ENCODE measurements at regions not wholly inside any gene's neighbourhood (a gene's known extent, or its start where the extent isn't known, plus 50 kb on each side); places are given as distances from the start of the nearest gene placed in this dataset.

DNA sequence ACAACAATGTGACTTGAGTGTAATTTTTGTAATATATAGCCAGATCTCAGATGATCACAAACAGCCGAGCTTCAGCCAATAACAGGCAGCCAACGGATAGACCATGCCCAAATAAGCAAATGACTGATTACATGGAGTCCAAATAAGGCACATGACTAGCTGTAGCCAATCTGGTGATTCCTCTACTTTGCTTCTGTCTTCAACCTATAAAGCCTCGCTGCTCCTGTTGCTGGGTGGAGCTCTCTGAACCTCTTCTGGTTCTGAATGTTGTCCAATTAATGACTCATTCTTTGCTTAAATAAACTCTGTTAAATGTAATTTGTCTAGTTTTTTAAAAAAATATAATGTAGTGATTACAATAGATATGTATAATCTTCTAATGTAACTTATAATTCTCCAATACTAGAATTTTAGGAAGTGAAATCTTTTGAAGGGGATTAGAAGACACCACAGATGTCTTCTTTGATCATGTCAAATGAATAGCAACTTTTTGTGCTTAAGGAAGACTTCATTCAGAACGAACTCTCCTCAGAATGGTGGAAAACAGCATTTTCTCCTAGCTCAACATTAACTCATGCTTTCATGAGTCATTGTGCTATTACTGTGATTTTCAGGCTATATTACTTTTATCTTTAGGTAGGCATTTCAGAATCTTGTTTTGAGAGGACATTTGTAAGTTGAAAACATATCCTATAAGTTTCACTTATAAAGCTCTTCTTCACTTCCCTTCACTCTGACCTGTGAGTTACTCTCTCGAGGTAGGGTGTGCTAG is 857.8 kb upstream of the B3GALT2 start:
- no peaks in the 10 kb centered on the region for H3F3A ChIP-seq (ENCODE audit: insufficient read depth, low read depth)
- intact Hi-C loops (cut with micrococcal nuclease; ENCODE audit: unreplicated experiment), result no loop called here
- BruUV-seq (replicated peaks), result no TSS peak
- no peaks in the 10 kb centered on the region for H3K9me3 ChIP-seq (ENCODE audit: insufficient read depth, low read depth)
- no peak overlapping the region for H2AFZ ChIP-seq
- H3K79me2 ChIP-seq (ENCODE audit: low read depth), result no peaks in the 10 kb centered on the region
- no peak overlapping the region for H3K27ac ChIP-seq
- DNase-seq, result no peak
- H3K27me3 ChIP-seq (ENCODE audit: insufficient read depth, low read depth), result no peaks in the 10 kb centered on the region
- no peak overlapping the region for H3K4me2 ChIP-seq
- no peaks in the 10 kb centered on the region for H3K4me1 ChIP-seq (replicated peaks; ENCODE audit: insufficient read depth)
- no peaks in the 10 kb centered on the region for H3K9me2 ChIP-seq (ENCODE audit: insufficient read depth)
- no peaks in the 10 kb centered on the region for H4K20me1 ChIP-seq (ENCODE audit: insufficient read depth)
- TF ChIP-seq, protein P1, sequence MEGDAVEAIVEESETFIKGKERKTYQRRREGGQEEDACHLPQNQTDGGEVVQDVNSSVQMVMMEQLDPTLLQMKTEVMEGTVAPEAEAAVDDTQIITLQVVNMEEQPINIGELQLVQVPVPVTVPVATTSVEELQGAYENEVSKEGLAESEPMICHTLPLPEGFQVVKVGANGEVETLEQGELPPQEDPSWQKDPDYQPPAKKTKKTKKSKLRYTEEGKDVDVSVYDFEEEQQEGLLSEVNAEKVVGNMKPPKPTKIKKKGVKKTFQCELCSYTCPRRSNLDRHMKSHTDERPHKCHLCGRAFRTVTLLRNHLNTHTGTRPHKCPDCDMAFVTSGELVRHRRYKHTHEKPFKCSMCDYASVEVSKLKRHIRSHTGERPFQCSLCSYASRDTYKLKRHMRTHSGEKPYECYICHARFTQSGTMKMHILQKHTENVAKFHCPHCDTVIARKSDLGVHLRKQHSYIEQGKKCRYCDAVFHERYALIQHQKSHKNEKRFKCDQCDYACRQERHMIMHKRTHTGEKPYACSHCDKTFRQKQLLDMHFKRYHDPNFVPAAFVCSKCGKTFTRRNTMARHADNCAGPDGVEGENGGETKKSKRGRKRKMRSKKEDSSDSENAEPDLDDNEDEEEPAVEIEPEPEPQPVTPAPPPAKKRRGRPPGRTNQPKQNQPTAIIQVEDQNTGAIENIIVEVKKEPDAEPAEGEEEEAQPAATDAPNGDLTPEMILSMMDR (conservative IDR thresholded peaks at IDR 0.05), result no peak
- no peak for TF ChIP-seq EZH2 (IDR thresholded peaks at IDR 0.05; ENCODE audit: low read depth)
- H3K4me3 ChIP-seq, result no peak overlapping the region
- ChIA-PET CTCF (no interaction called here), POLR2A (ENCODE audit: unreplicated experiment) (no interaction called here)
- H3K36me3 ChIP-seq (ENCODE audit: low read depth), result no peaks in the 10 kb centered on the region

GRCh38 chr1:194042736-194043135 is 856.3 kb upstream of the B3GALT2 start:
- Histone ChIP-seq H3K4me1 (replicated peaks; ENCODE audit: insufficient read depth) (no peaks in the 10 kb centered on the region), H3K4me3 (no peak overlapping the region), H4K20me1 (ENCODE audit: insufficient read depth) (no peaks in the 10 kb centered on the region), H3K9me3 (ENCODE audit: insufficient read depth, low read depth) (no peaks in the 10 kb centered on the region), H3K27ac (no peak overlapping the region), H3K27me3 (ENCODE audit: insufficient read depth, low read depth) (no peaks in the 10 kb centered on the region), H3K4me2 (no peak overlapping the region), H3K36me3 (ENCODE audit: low read depth) (no peaks in the 10 kb centered on the region), H3K79me2 (ENCODE audit: low read depth) (no peaks in the 10 kb centered on the region), H3F3A (ENCODE audit: insufficient read depth, low read depth) (no peaks in the 10 kb centered on the region), H2AFZ (no peak overlapping the region), H3K9me2 (ENCODE audit: insufficient read depth) (no peaks in the 10 kb centered on the region)
- intact Hi-C loops (cut with micrococcal nuclease; ENCODE audit: unreplicated experiment), result no loop called here
- BruUV-seq (replicated peaks), result no TSS peak
- ChIA-PET POLR2A (ENCODE audit: unreplicated experiment) (no interaction called here), CTCF (no interaction called here)
- DNase-seq, result no peak
- no peak for TF ChIP-seq EZH2 (IDR thresholded peaks at IDR 0.05; ENCODE audit: low read depth)
- TF ChIP-seq, protein P1 (conservative IDR thresholded peaks at IDR 0.05), result no peak

DNA sequence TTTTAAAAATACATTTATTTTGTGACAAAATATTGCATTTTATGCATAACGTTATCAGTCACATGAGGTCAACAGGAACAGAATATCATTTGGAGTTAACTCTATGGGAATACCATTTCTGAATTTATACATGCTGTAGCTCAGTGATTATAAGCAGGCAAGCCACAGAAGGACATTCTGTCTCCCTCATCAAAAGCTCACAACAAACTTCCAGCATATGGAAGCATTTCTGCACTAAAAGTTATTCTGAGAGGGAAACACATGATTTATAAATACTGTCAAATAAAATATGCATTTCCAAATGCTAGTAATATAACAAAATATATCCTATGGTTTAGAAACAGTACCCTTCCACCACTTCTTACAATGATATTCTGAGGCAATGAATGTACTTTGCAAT is 854.1 kb upstream of the B3GALT2 start:
- intact Hi-C loops (cut with micrococcal nuclease; ENCODE audit: unreplicated experiment), result no loop called here

More for the DNA sequence above, 854.1 kb upstream of the B3GALT2 start:
- Histone ChIP-seq H3K4me1 (replicated peaks; ENCODE audit: insufficient read depth) (no peaks in the 10 kb centered on the region), H3K4me2 (no peak overlapping the region), H4K20me1 (ENCODE audit: insufficient read depth) (no peaks in the 10 kb centered on the region), H3K4me3 (no peak overlapping the region), H3K9me3 (ENCODE audit: insufficient read depth, low read depth) (no peaks in the 10 kb centered on the region), H3K27ac (no peak overlapping the region), H3K9me2 (ENCODE audit: insufficient read depth) (no peaks in the 10 kb centered on the region), H3F3A (ENCODE audit: insufficient read depth, low read depth) (no peaks in the 10 kb centered on the region), H3K27me3 (ENCODE audit: insufficient read depth, low read depth) (no peaks in the 10 kb centered on the region), H2AFZ (no peak overlapping the region), H3K79me2 (ENCODE audit: low read depth) (no peaks in the 10 kb centered on the region), H3K36me3 (ENCODE audit: low read depth) (no peaks in the 10 kb centered on the region)
- no TSS peak for BruUV-seq (replicated peaks)
- ChIA-PET CTCF (no interaction called here), POLR2A (ENCODE audit: unreplicated experiment) (no interaction called here)
- TF ChIP-seq EZH2 (IDR thresholded peaks at IDR 0.05; ENCODE audit: low read depth), result no peak
- TF ChIP-seq, protein P1 (conservative IDR thresholded peaks at IDR 0.05), result no peak
- no peak for DNase-seq

All from PC-9 (cell line).